WTC11 (cell line): ENCODE measurements at regions not wholly inside any gene's neighbourhood (a gene's known extent, or its start where the extent isn't known, plus 50 kb on each side); places are given as distances from the start of the nearest gene placed in this dataset.
"Not testable (repeated sequence)": the region's sequence is repeated elsewhere in the genome, so short reads cannot be mapped to it uniquely, and the experiment has no call there.

ENCODE experiments used
- ZNF219 ChIP-seq: sonication (generic); formaldehyde crosslinking; IDR thresholded peaks from 2 replicates; pipeline ENCODE4 v1.8.0; 2023; ENCODE audit warnings: missing genetic modification reagents, mild to moderate bottlenecking, borderline replicate concordance
- TF ChIP-seq, protein P1 (sequence below): sonication (generic); formaldehyde crosslinking; IDR thresholded peaks from 2 replicates; pipeline ENCODE4 v1.8.1; 2023; ENCODE audit warnings: mild to moderate bottlenecking, missing genetic modification reagents, moderate library complexity
- TF ChIP-seq, protein P2 (sequence below): fragments of 200-600 bp; IDR thresholded peaks from 2 replicates; pipeline ENCODE4 v1.8.0; 2022; ENCODE audit warnings: antibody characterized with exemption
- TF ChIP-seq, protein P3 (sequence below): fragments of 250-450 bp; sonication (Bioruptor Pico); IDR thresholded peaks from 2 replicates; pipeline ENCODE4 v1.9.0; 2021; ENCODE audit warnings: mild to moderate bottlenecking

DNA sequence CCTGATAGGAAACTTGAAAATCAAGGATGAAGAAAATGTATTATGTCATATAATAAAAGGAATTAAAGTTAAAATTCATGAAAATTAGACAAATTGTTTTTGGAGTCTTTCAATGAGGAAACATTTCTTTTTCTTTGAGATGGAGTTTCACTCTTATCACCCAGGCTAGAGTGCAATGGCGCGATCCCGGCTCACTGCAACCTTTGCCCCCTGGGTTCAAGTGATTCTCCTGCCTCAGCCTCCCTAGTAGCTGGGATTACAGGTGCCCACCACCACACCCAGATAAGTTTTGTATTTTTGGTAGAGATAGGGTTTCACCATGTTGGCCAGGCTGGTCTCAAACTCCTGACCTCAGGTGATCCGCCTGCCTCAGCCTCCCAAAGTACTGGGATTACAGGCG is 285.7 kb downstream of the CYRIA start:
- TF ChIP-seq, protein P1, sequence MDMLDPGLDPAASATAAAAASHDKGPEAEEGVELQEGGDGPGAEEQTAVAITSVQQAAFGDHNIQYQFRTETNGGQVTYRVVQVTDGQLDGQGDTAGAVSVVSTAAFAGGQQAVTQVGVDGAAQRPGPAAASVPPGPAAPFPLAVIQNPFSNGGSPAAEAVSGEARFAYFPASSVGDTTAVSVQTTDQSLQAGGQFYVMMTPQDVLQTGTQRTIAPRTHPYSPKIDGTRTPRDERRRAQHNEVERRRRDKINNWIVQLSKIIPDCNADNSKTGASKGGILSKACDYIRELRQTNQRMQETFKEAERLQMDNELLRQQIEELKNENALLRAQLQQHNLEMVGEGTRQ (CRISPR knock-in tag) = not testable (repeated sequence)
- TF ChIP-seq, protein P2, sequence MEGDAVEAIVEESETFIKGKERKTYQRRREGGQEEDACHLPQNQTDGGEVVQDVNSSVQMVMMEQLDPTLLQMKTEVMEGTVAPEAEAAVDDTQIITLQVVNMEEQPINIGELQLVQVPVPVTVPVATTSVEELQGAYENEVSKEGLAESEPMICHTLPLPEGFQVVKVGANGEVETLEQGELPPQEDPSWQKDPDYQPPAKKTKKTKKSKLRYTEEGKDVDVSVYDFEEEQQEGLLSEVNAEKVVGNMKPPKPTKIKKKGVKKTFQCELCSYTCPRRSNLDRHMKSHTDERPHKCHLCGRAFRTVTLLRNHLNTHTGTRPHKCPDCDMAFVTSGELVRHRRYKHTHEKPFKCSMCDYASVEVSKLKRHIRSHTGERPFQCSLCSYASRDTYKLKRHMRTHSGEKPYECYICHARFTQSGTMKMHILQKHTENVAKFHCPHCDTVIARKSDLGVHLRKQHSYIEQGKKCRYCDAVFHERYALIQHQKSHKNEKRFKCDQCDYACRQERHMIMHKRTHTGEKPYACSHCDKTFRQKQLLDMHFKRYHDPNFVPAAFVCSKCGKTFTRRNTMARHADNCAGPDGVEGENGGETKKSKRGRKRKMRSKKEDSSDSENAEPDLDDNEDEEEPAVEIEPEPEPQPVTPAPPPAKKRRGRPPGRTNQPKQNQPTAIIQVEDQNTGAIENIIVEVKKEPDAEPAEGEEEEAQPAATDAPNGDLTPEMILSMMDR = not testable (repeated sequence)
- not testable (repeated sequence) for TF ChIP-seq ZNF219 (CRISPR knock-in tag)
- TF ChIP-seq, protein P3, sequence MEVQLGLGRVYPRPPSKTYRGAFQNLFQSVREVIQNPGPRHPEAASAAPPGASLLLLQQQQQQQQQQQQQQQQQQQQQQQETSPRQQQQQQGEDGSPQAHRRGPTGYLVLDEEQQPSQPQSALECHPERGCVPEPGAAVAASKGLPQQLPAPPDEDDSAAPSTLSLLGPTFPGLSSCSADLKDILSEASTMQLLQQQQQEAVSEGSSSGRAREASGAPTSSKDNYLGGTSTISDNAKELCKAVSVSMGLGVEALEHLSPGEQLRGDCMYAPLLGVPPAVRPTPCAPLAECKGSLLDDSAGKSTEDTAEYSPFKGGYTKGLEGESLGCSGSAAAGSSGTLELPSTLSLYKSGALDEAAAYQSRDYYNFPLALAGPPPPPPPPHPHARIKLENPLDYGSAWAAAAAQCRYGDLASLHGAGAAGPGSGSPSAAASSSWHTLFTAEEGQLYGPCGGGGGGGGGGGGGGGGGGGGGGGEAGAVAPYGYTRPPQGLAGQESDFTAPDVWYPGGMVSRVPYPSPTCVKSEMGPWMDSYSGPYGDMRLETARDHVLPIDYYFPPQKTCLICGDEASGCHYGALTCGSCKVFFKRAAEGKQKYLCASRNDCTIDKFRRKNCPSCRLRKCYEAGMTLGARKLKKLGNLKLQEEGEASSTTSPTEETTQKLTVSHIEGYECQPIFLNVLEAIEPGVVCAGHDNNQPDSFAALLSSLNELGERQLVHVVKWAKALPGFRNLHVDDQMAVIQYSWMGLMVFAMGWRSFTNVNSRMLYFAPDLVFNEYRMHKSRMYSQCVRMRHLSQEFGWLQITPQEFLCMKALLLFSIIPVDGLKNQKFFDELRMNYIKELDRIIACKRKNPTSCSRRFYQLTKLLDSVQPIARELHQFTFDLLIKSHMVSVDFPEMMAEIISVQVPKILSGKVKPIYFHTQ (CRISPR knock-in tag) = not testable (repeated sequence)
